IPS-18c (cell line): ENCODE measurements at regions not wholly inside any gene's neighbourhood (a gene's known extent, or its start where the extent isn't known, plus 50 kb on each side); places are given as distances from the start of the nearest gene placed in this dataset.
"Not testable (repeated sequence)": the region's sequence is repeated elsewhere in the genome, so short reads cannot be mapped to it uniquely, and the experiment has no call there.

Experiments used
- H3K4me3 ChIP-seq: 2 replicates; pipeline ENCODE4 v1.7.0; 2013; ENCODE audit warnings: low read depth, mild to moderate bottlenecking, low read length, moderate library complexity; ENCODE audit not compliant: insufficient read depth
- H3K9me3 ChIP-seq: one replicate; pipeline ENCODE4 v1.6.1; 2013; ENCODE audit warnings: mild to moderate bottlenecking, low read length, moderate library complexity; ENCODE audit not compliant: control insufficient read depth, insufficient read depth

- Histone ChIP-seq H3K4me3 (no peak overlapping the region), H3K9me3 (no peaks in the 10 kb centered on the region)
These were observed 344.3 kb upstream of the SGCG start for GRCh38 chr13:22836475-22836874.

- H3K4me3 ChIP-seq: no peak overlapping the region
- H3K9me3 ChIP-seq: no peaks in the 10 kb centered on the region
These were observed 342.7 kb upstream of the SGCG start for GRCh38 chr13:22837980-22838647.

GRCh38 chr13:22839603-22840530, 340.9 kb upstream of the SGCG start:
- H3K9me3 ChIP-seq: no peaks in the 10 kb centered on the region

GRCh38 chr13:22846551-22846950, 334.2 kb upstream of the SGCG start:
- H3K4me3 ChIP-seq: no peak overlapping the region
- H3K9me3 ChIP-seq: no peaks in the 10 kb centered on the region

More at GRCh38 chr13:22839603-22840530, 340.9 kb upstream of the SGCG start:
- H3K4me3 ChIP-seq: no peak overlapping the region

- no peaks in the 10 kb centered on the region for H3K9me3 ChIP-seq
- no peak overlapping the region for H3K4me3 ChIP-seq
These were observed 332.2 kb upstream of the SGCG start for GRCh38 chr13:22848539-22849052.

GRCh38 chr13:22855926-22856325, 324.9 kb upstream of the SGCG start:
- H3K4me3 ChIP-seq: no peak overlapping the region
- no peaks in the 10 kb centered on the region for H3K9me3 ChIP-seq

GRCh38 chr13:22858980-22859379, 321.8 kb upstream of the SGCG start:
- not testable (repeated sequence) for H3K4me3 ChIP-seq, H3K9me3 ChIP-seq

- not testable (repeated sequence) for H3K4me3 ChIP-seq, H3K9me3 ChIP-seq
These were observed 321.4 kb upstream of the SGCG start for GRCh38 chr13:22859411-22859810.

GRCh38 chr13:22861958-22862466, 318.8 kb upstream of the SGCG start:
- Histone ChIP-seq H3K4me3 (no peak overlapping the region), H3K9me3 (peaks cover 2% of the 10 kb centered on the region)

- Histone ChIP-seq H3K4me3 (no peak overlapping the region), H3K9me3 (peaks cover 2% of the 10 kb centered on the region)
These were observed 318.3 kb upstream of the SGCG start for GRCh38 chr13:22862478-22862877.

GRCh38 chr13:22866221-22866620, 314.6 kb upstream of the SGCG start:
- H3K9me3 ChIP-seq: peaks cover 5% of the 10 kb centered on the region

GRCh38 chr13:22871231-22871630, 309.5 kb upstream of the SGCG start:
- H3K4me3 ChIP-seq: no peak overlapping the region; the same call in 1 of the 2 replicates
- H3K9me3 ChIP-seq: peaks cover 2% of the 10 kb centered on the region

More at GRCh38 chr13:22866221-22866620, 314.6 kb upstream of the SGCG start:
- no peak overlapping the region for H3K4me3 ChIP-seq

- H3K4me3 ChIP-seq: no peak overlapping the region
- peaks cover 1% of the 10 kb centered on the region for H3K9me3 ChIP-seq
These were observed 305.9 kb upstream of the SGCG start for GRCh38 chr13:22874839-22875238.

- no peaks in the 10 kb centered on the region for H3K9me3 ChIP-seq
- no peak overlapping the region for H3K4me3 ChIP-seq
These were observed 303.4 kb upstream of the SGCG start for GRCh38 chr13:22877421-22877820.

- Histone ChIP-seq H3K4me3 (no peak overlapping the region), H3K9me3 (no peaks in the 10 kb centered on the region)
These were observed 299.7 kb upstream of the SGCG start for GRCh38 chr13:22880741-22881720.

- H3K9me3 ChIP-seq, H3K4me3 ChIP-seq: not testable (repeated sequence)
These were observed 298.8 kb upstream of the SGCG start for GRCh38 chr13:22881721-22882608.
